A673 (cell line): ENCODE measurements at regions not wholly inside any gene's neighbourhood (a gene's known extent, or its start where the extent isn't known, plus 50 kb on each side); places are given as distances from the start of the nearest gene placed in this dataset.

Experiments
- BruUV-seq: library from RNA; stranded (reverse); fragments of 400-500 nt; replicated peaks from 2 replicates; lab custom pipeline; 2021; lab: Mats Ljungman, UMichigan
- CTCF ChIA-PET: fragments of 300-600 bp; sonication (Branson Sonifier 250); formaldehyde crosslinking; loops from one replicate; lab custom pipeline; 2022; ENCODE audit warnings: antibody characterized with exemption; lab: Charles Lee
- POLR2A ChIA-PET: fragments of 300-600 bp; sonication (Branson Sonifier 250); formaldehyde crosslinking; loops from one replicate; lab custom pipeline; 2022; ENCODE audit warnings: antibody characterized with exemption; ENCODE audit not compliant: low non-redundant PET; lab: Charles Lee
- DNase-seq: peaks from one replicate; pipeline ENCODE4 v3.0.0-alpha.2; 2015; ENCODE audit warnings: low spot score
- H3K27ac ChIP-seq: fragments of 200-600 bp; sonication (generic); 2 replicates; pipeline ENCODE4 v1.5.1; 2016; ENCODE audit warnings: mixed run types, low read depth, mild to moderate bottlenecking, mixed read lengths, antibody characterized with exemption, low read length; ENCODE audit not compliant: poor library complexity, severe bottlenecking
- H3K27me3 ChIP-seq: fragments of 200-600 bp; sonication (generic); replicated peaks from 2 replicates; pipeline ENCODE4 v1.6.1; 2017; ENCODE audit warnings: mixed run types, low read depth, mild to moderate bottlenecking, mixed read lengths, antibody characterized with exemption, low read length; ENCODE audit not compliant: insufficient read depth, poor library complexity
- H3K36me3 ChIP-seq: fragments of 200-600 bp; sonication (generic); 2 replicates; pipeline ENCODE4 v1.6.1; 2016; ENCODE audit warnings: mixed run types, mild to moderate bottlenecking, mixed read lengths, antibody characterized with exemption, low read length; ENCODE audit not compliant: insufficient read depth, poor library complexity, severe bottlenecking
- H3K4me1 ChIP-seq: fragments of 200-600 bp; sonication (generic); 2 replicates; pipeline ENCODE4 v1.6.1; 2017; ENCODE audit warnings: mixed run types, mild to moderate bottlenecking, mixed read lengths, antibody characterized with exemption, low read length; ENCODE audit not compliant: insufficient read depth, poor library complexity, severe bottlenecking
- H3K4me3 ChIP-seq: fragments of 200-600 bp; sonication (generic); 2 replicates; pipeline ENCODE4 v1.5.1; 2016; ENCODE audit warnings: low read depth, mixed run types, mild to moderate bottlenecking, mixed read lengths, low read length; ENCODE audit not compliant: poor library complexity, severe bottlenecking
- H3K9me3 ChIP-seq: fragments of 200-600 bp; sonication (generic); 2 replicates; pipeline ENCODE4 v1.6.1; 2016; ENCODE audit warnings: mixed run types, low read depth, mild to moderate bottlenecking, mixed read lengths, antibody characterized with exemption, low read length; ENCODE audit not compliant: poor library complexity, severe bottlenecking
- EZH2 ChIP-seq: fragments of 200-600 bp; sonication (generic); IDR thresholded peaks from 2 replicates; pipeline ENCODE4 v1.6.1; 2017; ENCODE audit warnings: borderline replicate concordance, low read depth, mild to moderate bottlenecking, mixed read lengths, antibody characterized with exemption, low read length; ENCODE audit not compliant: poor library complexity, severe bottlenecking
- intact Hi-C: fragments of 100-400 bp; cut with micrococcal nuclease; formaldehyde crosslinking; loops from one replicate; pipeline ENCODE4 v1.10.0; 2022; ENCODE audit not compliant: unreplicated experiment
- TF ChIP-seq, protein P1 (sequence below): fragments of 300-800, 200-600 bp; sonication (generic); conservative IDR thresholded peaks from 2 replicates; pipeline ENCODE4 v1.5.1; 2017; ENCODE audit warnings: low read depth, mild to moderate bottlenecking, antibody characterized with exemption, low read length, moderate library complexity, mixed read lengths

DNA sequence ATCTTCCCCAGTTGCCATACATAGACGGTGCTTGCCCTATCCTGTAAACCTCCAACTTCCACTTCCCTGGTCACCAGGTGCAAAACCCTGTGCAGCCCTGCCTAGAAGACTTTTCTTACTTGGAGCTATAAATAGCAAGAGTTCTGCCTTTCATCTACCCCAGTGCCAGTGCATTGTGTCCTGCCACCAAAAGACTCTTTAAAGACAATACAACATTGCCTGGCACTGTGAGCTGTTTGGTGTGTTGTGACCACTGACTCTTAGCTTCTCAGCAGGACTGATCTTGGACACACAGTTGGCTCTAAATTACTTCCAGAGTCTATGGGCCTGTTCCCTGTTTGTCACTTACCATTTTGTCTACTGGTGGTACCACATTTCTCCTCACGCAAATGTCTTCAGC is 608.1 kb downstream of the CDH9 start:
- no peaks in the 10 kb centered on the region for H3K4me1 ChIP-seq
- H3K36me3 ChIP-seq: no peaks in the 10 kb centered on the region
- no peak overlapping the region for H3K4me3 ChIP-seq
- POLR2A ChIA-PET: no interaction called here
- BruUV-seq: no TSS peak
- H3K27ac ChIP-seq: no peak overlapping the region
- CTCF ChIA-PET: no interaction called here
- intact Hi-C loops: no loop called here
- no peaks in the 10 kb centered on the region for H3K27me3 ChIP-seq
- no peak for DNase-seq
- TF ChIP-seq, protein P1, sequence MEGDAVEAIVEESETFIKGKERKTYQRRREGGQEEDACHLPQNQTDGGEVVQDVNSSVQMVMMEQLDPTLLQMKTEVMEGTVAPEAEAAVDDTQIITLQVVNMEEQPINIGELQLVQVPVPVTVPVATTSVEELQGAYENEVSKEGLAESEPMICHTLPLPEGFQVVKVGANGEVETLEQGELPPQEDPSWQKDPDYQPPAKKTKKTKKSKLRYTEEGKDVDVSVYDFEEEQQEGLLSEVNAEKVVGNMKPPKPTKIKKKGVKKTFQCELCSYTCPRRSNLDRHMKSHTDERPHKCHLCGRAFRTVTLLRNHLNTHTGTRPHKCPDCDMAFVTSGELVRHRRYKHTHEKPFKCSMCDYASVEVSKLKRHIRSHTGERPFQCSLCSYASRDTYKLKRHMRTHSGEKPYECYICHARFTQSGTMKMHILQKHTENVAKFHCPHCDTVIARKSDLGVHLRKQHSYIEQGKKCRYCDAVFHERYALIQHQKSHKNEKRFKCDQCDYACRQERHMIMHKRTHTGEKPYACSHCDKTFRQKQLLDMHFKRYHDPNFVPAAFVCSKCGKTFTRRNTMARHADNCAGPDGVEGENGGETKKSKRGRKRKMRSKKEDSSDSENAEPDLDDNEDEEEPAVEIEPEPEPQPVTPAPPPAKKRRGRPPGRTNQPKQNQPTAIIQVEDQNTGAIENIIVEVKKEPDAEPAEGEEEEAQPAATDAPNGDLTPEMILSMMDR: no peak
- no peak for TF ChIP-seq EZH2
- H3K9me3 ChIP-seq: no peaks in the 10 kb centered on the region

DNA sequence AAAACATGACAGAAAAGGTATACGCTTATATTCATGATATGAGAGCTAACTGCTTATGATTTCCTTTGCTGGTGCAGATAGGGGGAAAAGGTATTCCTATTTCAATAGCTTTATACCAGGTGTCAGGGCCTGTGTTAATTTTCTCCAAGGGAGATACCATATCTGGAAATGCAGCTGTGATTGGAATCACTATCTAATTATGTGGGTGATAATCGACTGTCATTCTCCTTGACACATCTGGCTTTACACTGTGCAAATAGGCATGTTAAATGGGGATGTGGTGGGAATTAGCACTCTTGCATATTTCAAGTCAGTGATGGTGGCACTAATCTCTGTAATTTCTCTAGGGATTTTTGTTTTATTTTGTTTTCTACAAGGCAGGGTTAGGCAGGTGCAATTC is 611.1 kb downstream of the CDH9 start:
- Histone ChIP-seq H3K27me3 (no peaks in the 10 kb centered on the region), H3K4me3 (no peak overlapping the region), H3K27ac (no peak overlapping the region), H3K36me3 (no peaks in the 10 kb centered on the region), H3K9me3 (no peaks in the 10 kb centered on the region), H3K4me1 (no peaks in the 10 kb centered on the region)
- intact Hi-C loops: no loop called here
- ChIA-PET CTCF (no interaction called here), POLR2A (no interaction called here)
- no TSS peak for BruUV-seq
- TF ChIP-seq EZH2: no peak
- TF ChIP-seq, protein P1: no peak
- no peak for DNase-seq

DNA sequence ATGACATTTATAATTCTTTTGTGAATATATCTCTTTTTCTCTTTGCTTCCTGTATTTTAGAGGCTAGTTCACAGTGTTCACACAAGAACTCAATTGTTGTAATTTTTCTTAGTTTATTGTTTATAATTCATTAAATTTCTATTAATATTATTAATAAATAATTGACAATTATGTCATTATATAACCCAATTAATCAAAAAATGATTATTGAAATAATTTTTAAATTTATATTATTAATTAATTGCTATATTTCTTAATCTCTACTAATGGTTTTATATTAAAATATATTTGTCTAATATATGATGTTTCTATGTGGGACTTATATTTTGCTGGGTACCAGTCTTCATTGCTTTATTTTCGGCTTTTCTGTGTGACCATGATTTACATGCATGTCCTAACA is 618.4 kb downstream of the CDH9 start:
- BruUV-seq: no TSS peak
- DNase-seq: no peak
- Histone ChIP-seq H3K9me3 (no peaks in the 10 kb centered on the region), H3K4me1 (no peaks in the 10 kb centered on the region), H3K27me3 (no peaks in the 10 kb centered on the region), H3K4me3 (no peak overlapping the region), H3K27ac (no peak overlapping the region), H3K36me3 (no peaks in the 10 kb centered on the region)
- TF ChIP-seq, protein P1: no peak
- no peak for TF ChIP-seq EZH2
- ChIA-PET POLR2A (no interaction called here), CTCF (no interaction called here)
- intact Hi-C loops: no loop called here
